ENCODE measurements at regions not wholly inside any gene's neighbourhood (a gene's known extent, or its start where the extent isn't known, plus 50 kb on each side); places are given as distances from the start of the nearest gene placed in this dataset.

- TF ChIP-seq CTCF (conservative IDR thresholded peaks at IDR 0.05; ENCODE audit: low read depth, low read length) = no peak
- no peaks in the 10 kb centered on the region for H3K79me2 ChIP-seq (ENCODE audit: insufficient read depth, low read depth)
- H3K27ac ChIP-seq = no peak overlapping the region
- no peaks in the 10 kb centered on the region for H4K20me1 ChIP-seq (ENCODE audit: insufficient read depth)
- H2AFZ ChIP-seq (ENCODE audit: low read depth) = no peak overlapping the region
- no peaks in the 10 kb centered on the region for H3K4me1 ChIP-seq (ENCODE audit: low read depth, poor library complexity, severe bottlenecking)
- H3K9ac ChIP-seq = no peak overlapping the region
- no peak overlapping the region for H3K4me3 ChIP-seq (IDR thresholded peaks at IDR 0.05; ENCODE audit: insufficient read depth, low read depth, low read length)
- no peak overlapping the region for H3K4me2 ChIP-seq
- no peaks in the 10 kb centered on the region for H3K36me3 ChIP-seq (ENCODE audit: insufficient read depth)
- H3K27me3 ChIP-seq (ENCODE audit: insufficient read depth, low read depth) = no peaks in the 10 kb centered on the region
Measured at GRCh38 chr1:60487565-60488345, 414.2 kb upstream of the C1orf87 start.

GRCh38 chr1:60483509-60483908, 409.9 kb upstream of the C1orf87 start:
- no peaks in the 10 kb centered on the region for H3K36me3 ChIP-seq (ENCODE audit: insufficient read depth)
- no peak overlapping the region for H3K9ac ChIP-seq
- H3K27me3 ChIP-seq (ENCODE audit: insufficient read depth, low read depth) = no peaks in the 10 kb centered on the region
- no peak overlapping the region for H2AFZ ChIP-seq (ENCODE audit: low read depth)
- H4K20me1 ChIP-seq (ENCODE audit: insufficient read depth) = no peaks in the 10 kb centered on the region
- H3K4me1 ChIP-seq (ENCODE audit: low read depth, poor library complexity, severe bottlenecking) = no peaks in the 10 kb centered on the region
- no peak overlapping the region for H3K4me3 ChIP-seq (IDR thresholded peaks at IDR 0.05; ENCODE audit: insufficient read depth, low read depth, low read length)
- H3K4me2 ChIP-seq = no peak overlapping the region
- no peak for TF ChIP-seq CTCF (conservative IDR thresholded peaks at IDR 0.05; ENCODE audit: low read depth, low read length)
- H3K79me2 ChIP-seq (ENCODE audit: insufficient read depth, low read depth) = no peaks in the 10 kb centered on the region
- H3K27ac ChIP-seq = no peak overlapping the region

- TF ChIP-seq CTCF (conservative IDR thresholded peaks at IDR 0.05; ENCODE audit: low read depth, low read length) = no peak
- no peak overlapping the region for H2AFZ ChIP-seq (ENCODE audit: low read depth)
Measured at GRCh38 chr1:60470246-60470645, 396.7 kb upstream of the C1orf87 start.

GRCh38 chr1:60463786-60464185, 390.2 kb upstream of the C1orf87 start:
- Histone ChIP-seq H3K27me3 (ENCODE audit: insufficient read depth, low read depth) (no peaks in the 10 kb centered on the region), H3K9ac (no peak overlapping the region), H3K4me2 (no peak overlapping the region), H3K36me3 (ENCODE audit: insufficient read depth) (no peaks in the 10 kb centered on the region), H2AFZ (ENCODE audit: low read depth) (no peak overlapping the region), H3K4me3 (IDR thresholded peaks at IDR 0.05; ENCODE audit: insufficient read depth, low read depth, low read length) (no peak overlapping the region), H3K27ac (no peak overlapping the region), H3K79me2 (ENCODE audit: insufficient read depth, low read depth) (no peaks in the 10 kb centered on the region), H4K20me1 (ENCODE audit: insufficient read depth) (no peaks in the 10 kb centered on the region), H3K4me1 (ENCODE audit: low read depth, poor library complexity, severe bottlenecking) (no peaks in the 10 kb centered on the region)
- no peak for TF ChIP-seq CTCF (conservative IDR thresholded peaks at IDR 0.05; ENCODE audit: low read depth, low read length)

More at GRCh38 chr1:60470246-60470645, 396.7 kb upstream of the C1orf87 start:
- H3K36me3 ChIP-seq (ENCODE audit: insufficient read depth) = no peaks in the 10 kb centered on the region
- no peak overlapping the region for H3K27ac ChIP-seq
- H3K27me3 ChIP-seq (ENCODE audit: insufficient read depth, low read depth) = no peaks in the 10 kb centered on the region
- H3K4me1 ChIP-seq (ENCODE audit: low read depth, poor library complexity, severe bottlenecking) = no peaks in the 10 kb centered on the region
- no peak overlapping the region for H3K9ac ChIP-seq
- H3K4me2 ChIP-seq = no peak overlapping the region
- H3K79me2 ChIP-seq (ENCODE audit: insufficient read depth, low read depth) = no peaks in the 10 kb centered on the region
- H4K20me1 ChIP-seq (ENCODE audit: insufficient read depth) = no peaks in the 10 kb centered on the region
- H3K4me3 ChIP-seq (IDR thresholded peaks at IDR 0.05; ENCODE audit: insufficient read depth, low read depth, low read length) = no peak overlapping the region
